KOPT-K1 (cell line): ENCODE measurements at regions not wholly inside any gene's neighbourhood (a gene's known extent, or its start where the extent isn't known, plus 50 kb on each side); places are given as distances from the start of the nearest gene placed in this dataset.

Source experiments
- H3K27ac ChIP-seq: fragments of 200-600 bp; sonication (generic); 2 replicates; pipeline ENCODE4 v1.5.1; 2016; ENCODE audit warnings: antibody characterized with exemption, mild to moderate bottlenecking, low read depth, low read length; ENCODE audit not compliant: poor library complexity, severe bottlenecking
- H3K36me3 ChIP-seq: fragments of 200-600 bp; sonication (generic); 2 replicates; pipeline ENCODE4 v1.5.1; 2017; ENCODE audit warnings: antibody characterized with exemption, mild to moderate bottlenecking, low read length, moderate library complexity; ENCODE audit not compliant: insufficient read depth
- H3K9me3 ChIP-seq: fragments of 200-600 bp; sonication (generic); 2 replicates; pipeline ENCODE4 v1.5.1; 2017; ENCODE audit warnings: antibody characterized with exemption, low read length, mild to moderate bottlenecking; ENCODE audit not compliant: insufficient read depth, poor library complexity, severe bottlenecking

- Histone ChIP-seq H3K9me3 (no peaks in the 10 kb centered on the region), H3K36me3 (no peaks in the 10 kb centered on the region), H3K27ac (no peak overlapping the region)
Observed at GRCh38 chr5:117504305-117504704, 929.7 kb upstream of the SEMA6A start.

- H3K36me3 ChIP-seq, result no peaks in the 10 kb centered on the region
- no peaks in the 10 kb centered on the region for H3K9me3 ChIP-seq
- no peak overlapping the region for H3K27ac ChIP-seq
Observed at GRCh38 chr5:117497601-117498000, 923.0 kb upstream of the SEMA6A start.

- Histone ChIP-seq H3K9me3 (no peaks in the 10 kb centered on the region), H3K27ac (no peak overlapping the region)
Observed at GRCh38 chr5:117496801-117497200, 922.2 kb upstream of the SEMA6A start.

GRCh38 chr5:117494188-117494587 is 919.6 kb upstream of the SEMA6A start:
- no peaks in the 10 kb centered on the region for H3K9me3 ChIP-seq
- H3K36me3 ChIP-seq, result no peaks in the 10 kb centered on the region
- no peak overlapping the region for H3K27ac ChIP-seq

More at GRCh38 chr5:117496801-117497200, 922.2 kb upstream of the SEMA6A start:
- no peaks in the 10 kb centered on the region for H3K36me3 ChIP-seq

GRCh38 chr5:117488976-117489500 is 914.4 kb upstream of the SEMA6A start:
- Histone ChIP-seq H3K36me3 (no peaks in the 10 kb centered on the region), H3K9me3 (no peaks in the 10 kb centered on the region), H3K27ac (no peak overlapping the region)

- H3K9me3 ChIP-seq, result no peaks in the 10 kb centered on the region
- H3K36me3 ChIP-seq, result no peaks in the 10 kb centered on the region
- no peak overlapping the region for H3K27ac ChIP-seq
Observed at GRCh38 chr5:117487556-117487955, 912.9 kb upstream of the SEMA6A start.

GRCh38 chr5:117486879-117487391 is 912.3 kb upstream of the SEMA6A start:
- H3K36me3 ChIP-seq, result no peaks in the 10 kb centered on the region
- no peaks in the 10 kb centered on the region for H3K9me3 ChIP-seq
- H3K27ac ChIP-seq, result no peak overlapping the region

GRCh38 chr5:117486261-117486660 is 911.6 kb upstream of the SEMA6A start:
- Histone ChIP-seq H3K36me3 (no peaks in the 10 kb centered on the region), H3K9me3 (no peaks in the 10 kb centered on the region), H3K27ac (no peak overlapping the region)

- H3K9me3 ChIP-seq, result no peaks in the 10 kb centered on the region
- no peaks in the 10 kb centered on the region for H3K36me3 ChIP-seq
- no peak overlapping the region for H3K27ac ChIP-seq
Observed at GRCh38 chr5:117475919-117476318, 901.3 kb upstream of the SEMA6A start.

GRCh38 chr5:117473165-117473564 is 898.5 kb upstream of the SEMA6A start:
- Histone ChIP-seq H3K9me3 (no peaks in the 10 kb centered on the region), H3K27ac (no peak overlapping the region), H3K36me3 (no peaks in the 10 kb centered on the region)

- H3K9me3 ChIP-seq, result no peaks in the 10 kb centered on the region
- H3K36me3 ChIP-seq, result no peaks in the 10 kb centered on the region
- H3K27ac ChIP-seq, result no peak overlapping the region
Observed at GRCh38 chr5:117463881-117464570, 889.4 kb upstream of the SEMA6A start.

- H3K9me3 ChIP-seq, result no peaks in the 10 kb centered on the region
Observed at GRCh38 chr5:117461966-117462365, 887.3 kb upstream of the SEMA6A start.

GRCh38 chr5:117461403-117461802 is 886.8 kb upstream of the SEMA6A start:
- Histone ChIP-seq H3K36me3 (no peaks in the 10 kb centered on the region), H3K9me3 (no peaks in the 10 kb centered on the region)

More at GRCh38 chr5:117461966-117462365, 887.3 kb upstream of the SEMA6A start:
- Histone ChIP-seq H3K36me3 (no peaks in the 10 kb centered on the region), H3K27ac (no peak overlapping the region)

GRCh38 chr5:117457656-117458055 is 883.0 kb upstream of the SEMA6A start:
- Histone ChIP-seq H3K9me3 (no peaks in the 10 kb centered on the region), H3K27ac (no peak overlapping the region), H3K36me3 (no peaks in the 10 kb centered on the region)

More at GRCh38 chr5:117461403-117461802, 886.8 kb upstream of the SEMA6A start:
- H3K27ac ChIP-seq, result no peak overlapping the region

GRCh38 chr5:117456866-117457470 is 882.3 kb upstream of the SEMA6A start:
- H3K9me3 ChIP-seq, result no peaks in the 10 kb centered on the region
- H3K27ac ChIP-seq, result no peak overlapping the region
- H3K36me3 ChIP-seq, result no peaks in the 10 kb centered on the region
